Colonic mucosa (tissue), 4 donors: ENCODE measurements at regions not wholly inside any gene's neighbourhood (a gene's known extent, or its start where the extent isn't known, plus 50 kb on each side); places are given as distances from the start of the nearest gene placed in this dataset.

ENCODE experiments used
- DNase-seq: peaks from one replicate; pipeline ENCODE4 v3.0.0-alpha.2; 2020
- H3K27ac ChIP-seq: fragments of 200-600 bp; one replicate; pipeline ENCODE4 v1.8.0; 2021
- H3K27me3 ChIP-seq: fragments of 200-600 bp; one replicate; pipeline ENCODE4 v1.8.0; 2021
- H3K36me3 ChIP-seq: fragments of 200-600 bp; one replicate; pipeline ENCODE4 v1.8.0; 2021
- H3K4me1 ChIP-seq: fragments of 200-600 bp; one replicate; pipeline ENCODE4 v1.8.0; 2021; ENCODE audit warnings: mild to moderate bottlenecking
- H3K4me3 ChIP-seq: fragments of 200-600 bp; one replicate; pipeline ENCODE4 v1.8.0; 2021
- H3K9ac ChIP-seq, 2 donors: one replicate each; pipeline ENCODE4 v1.7.0; 2013; ENCODE audit warnings: control low read depth in 2 of 2, low read depth in 2 of 2, low read length in 2 of 2
- H3K9me3 ChIP-seq: fragments of 200-600 bp; one replicate; pipeline ENCODE4 v1.8.0; 2021
- CTCF ChIP-seq: fragments of 200-600 bp; IDR thresholded peaks from one replicate; pipeline ENCODE4 v1.8.0; 2022; ENCODE audit warnings: antibody characterized with exemption, mild to moderate bottlenecking
- intact Hi-C: fragments of 100-400 bp; cut with DNase I; formaldehyde crosslinking; loops from one replicate; pipeline ENCODE4 v1.14.1; 2022
- donor health status: healthy.
- donor health status: DM: no; HTN: no; CAD: no.
- donor health status: DM: no; HTN: no; CAD: no.

- H3K4me3 ChIP-seq = no peak overlapping the region
- no peaks in the 10 kb centered on the region for H3K4me1 ChIP-seq
- H3K27ac ChIP-seq = no peak overlapping the region
- H3K36me3 ChIP-seq = no peaks in the 10 kb centered on the region
- no peaks in the 10 kb centered on the region for H3K9me3 ChIP-seq
- no peak overlapping the region for H3K9ac ChIP-seq
- no peak for DNase-seq
- H3K27me3 ChIP-seq = no peaks in the 10 kb centered on the region
- intact Hi-C loops = no loop called here
- no peak for TF ChIP-seq CTCF
Observed at GRCh38 chr22:49716441-49716840, 111.2 kb downstream of the BRD1 start.

GRCh38 chr22:49715450-49715849 lies 112.2 kb downstream of the BRD1 start:
- no peak for TF ChIP-seq CTCF
- H3K27me3 ChIP-seq = no peaks in the 10 kb centered on the region

GRCh38 chr22:49713003-49713402 lies 114.7 kb downstream of the BRD1 start:
- Histone ChIP-seq H3K4me3 (no peak overlapping the region), H3K9me3 (no peaks in the 10 kb centered on the region), H3K27ac (no peak overlapping the region), H3K27me3 (no peaks in the 10 kb centered on the region), H3K36me3 (no peaks in the 10 kb centered on the region), H3K4me1 (no peaks in the 10 kb centered on the region), H3K9ac (no peak overlapping the region)
- no peak for TF ChIP-seq CTCF
- intact Hi-C loops = no loop called here
- DNase-seq = no peak

More at GRCh38 chr22:49715450-49715849, 112.2 kb downstream of the BRD1 start:
- H3K9ac ChIP-seq = no peak overlapping the region
- H3K9me3 ChIP-seq = no peaks in the 10 kb centered on the region
- no peaks in the 10 kb centered on the region for H3K36me3 ChIP-seq
- intact Hi-C loops = no loop called here
- H3K4me1 ChIP-seq = no peaks in the 10 kb centered on the region
- DNase-seq = no peak
- H3K27ac ChIP-seq = no peak overlapping the region
- no peak overlapping the region for H3K4me3 ChIP-seq

- Histone ChIP-seq H3K9ac (no peak overlapping the region), H3K27ac (no peak overlapping the region), H3K36me3 (no peaks in the 10 kb centered on the region), H3K4me1 (no peaks in the 10 kb centered on the region), H3K4me3 (no peak overlapping the region), H3K27me3 (no peaks in the 10 kb centered on the region), H3K9me3 (no peaks in the 10 kb centered on the region)
- TF ChIP-seq CTCF = no peak
- DNase-seq = no peak
- intact Hi-C loops = no loop called here
Observed at GRCh38 chr22:49712195-49712791, 115.4 kb downstream of the BRD1 start.

GRCh38 chr22:49710746-49711145 lies 116.9 kb downstream of the BRD1 start:
- TF ChIP-seq CTCF = no peak
- Histone ChIP-seq H3K4me3 (no peak overlapping the region), H3K27ac (no peak overlapping the region), H3K9ac (no peak overlapping the region), H3K9me3 (no peaks in the 10 kb centered on the region), H3K27me3 (no peaks in the 10 kb centered on the region), H3K4me1 (no peaks in the 10 kb centered on the region), H3K36me3 (no peaks in the 10 kb centered on the region)
- no peak for DNase-seq
- intact Hi-C loops = no loop called here
